ENCODE measurements at regions not wholly inside any gene's neighbourhood (a gene's known extent, or its start where the extent isn't known, plus 50 kb on each side); places are given as distances from the start of the nearest gene placed in this dataset.

DNA sequence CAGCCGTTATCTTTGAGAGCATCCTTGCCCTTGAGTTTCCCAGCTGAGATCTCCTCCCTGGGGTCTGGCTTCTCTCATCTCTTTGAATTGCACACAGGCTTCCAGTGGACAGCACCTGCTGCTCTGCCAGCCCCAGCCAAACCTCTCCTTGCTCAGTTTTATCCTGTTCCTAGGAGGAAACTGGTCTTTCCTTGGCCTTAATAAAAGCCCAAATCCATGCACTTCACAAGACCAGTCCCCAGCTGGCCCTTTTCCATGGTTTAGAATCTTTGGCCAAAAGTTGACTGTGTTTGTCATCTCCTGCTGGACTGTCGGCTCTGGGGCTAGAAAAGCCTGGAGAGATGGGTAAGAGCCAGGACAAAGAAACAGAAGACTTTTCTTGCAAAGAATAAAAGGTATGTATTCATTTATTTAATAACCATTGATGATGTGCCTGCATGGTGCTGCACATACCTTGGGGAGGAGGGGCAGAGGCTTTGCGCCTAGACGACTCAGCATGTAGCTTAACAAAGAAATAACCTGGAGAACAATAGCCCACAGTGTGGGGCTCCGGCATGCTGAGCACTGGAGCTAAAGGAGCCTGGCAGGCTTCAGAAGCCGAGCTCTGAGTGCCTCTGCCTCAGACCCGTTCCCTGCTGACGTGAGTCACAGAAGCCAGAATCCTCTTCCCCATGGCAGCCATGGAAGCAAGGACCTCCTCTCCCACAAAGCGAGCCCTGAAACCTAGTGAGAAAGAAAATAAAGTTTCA, 319.3 kb upstream of the B3GAT1 start (continued):
- TF ChIP-seq, protein P1, sequence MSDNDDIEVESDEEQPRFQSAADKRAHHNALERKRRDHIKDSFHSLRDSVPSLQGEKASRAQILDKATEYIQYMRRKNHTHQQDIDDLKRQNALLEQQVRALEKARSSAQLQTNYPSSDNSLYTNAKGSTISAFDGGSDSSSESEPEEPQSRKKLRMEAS (IDR thresholded peaks at IDR 0.05): no peak; the same call in 1 of the 2 replicates
- no peak for TF ChIP-seq SAP30 (IDR thresholded peaks at IDR 0.05; ENCODE audit: insufficient read depth, insufficient replicate concordance, low read length)
- no peak for TF ChIP-seq SP1 (IDR thresholded peaks at IDR 0.05; ENCODE audit: low read depth, low read length)
- no peak for TF ChIP-seq CHD1 (IDR thresholded peaks at IDR 0.05; ENCODE audit: low read depth, low read length)
- TF ChIP-seq RAD21 (IDR thresholded peaks at IDR 0.05 in 1 of 2, conservative IDR thresholded peaks at IDR 0.05 in 1 of 2; ENCODE audit: low read depth in 2 of 2, low read length in 2 of 2): no peak; a peak in 1 of 4 replicates
- no peak for TF ChIP-seq RXRA (IDR thresholded peaks at IDR 0.05; ENCODE audit: insufficient read depth, low read depth, low read length)
- TF ChIP-seq ASH2L (IDR thresholded peaks at IDR 0.05; ENCODE audit: low read length): no peak
- no peak for TF ChIP-seq KDM5A (IDR thresholded peaks at IDR 0.05; ENCODE audit: low read length)
- TF ChIP-seq KDM1A (IDR thresholded peaks at IDR 0.05; ENCODE audit: borderline replicate concordance, low read length): no peak
- no peak for TF ChIP-seq JUN (IDR thresholded peaks at IDR 0.05; ENCODE audit: low read depth, low read length)
- peak; percentile 93 for TF ChIP-seq CTBP2 (IDR thresholded peaks at IDR 0.05; ENCODE audit: borderline replicate concordance, insufficient read depth, insufficient read length, low read length)
- TF ChIP-seq EGR1 (IDR thresholded peaks at IDR 0.05; ENCODE audit: borderline replicate concordance, low read depth, low read length): no peak
- peak; percentile 51; the same call in 1 of the 2 replicates for TF ChIP-seq YY1 (IDR thresholded peaks at IDR 0.05; ENCODE audit: low read depth, low read length)
- peak; percentile 35; the same call in 1 of the 2 replicates for TF ChIP-seq CREB1 (IDR thresholded peaks at IDR 0.05)
- TF ChIP-seq NANOG (IDR thresholded peaks at IDR 0.05; ENCODE audit: insufficient read depth, low read depth, low read length, poor library complexity, severe bottlenecking): peak; percentile 18
- no peak for TF ChIP-seq POLR2A (IDR thresholded peaks at IDR 0.05; ENCODE audit: control extremely low read depth in 1 of 2, low read depth in 2 of 2, low read length in 2 of 2)
- TF ChIP-seq MAFK (IDR thresholded peaks at IDR 0.05; ENCODE audit: low read depth, low read length): no peak
- TF ChIP-seq KDM4A (IDR thresholded peaks at IDR 0.05; ENCODE audit: low read depth, low read length, severe bottlenecking): no peak
- TF ChIP-seq HDAC2 (IDR thresholded peaks at IDR 0.05; ENCODE audit: borderline replicate concordance in 1 of 2, low read depth in 2 of 2, low read length in 2 of 2): no peak
- TF ChIP-seq, protein P2, sequence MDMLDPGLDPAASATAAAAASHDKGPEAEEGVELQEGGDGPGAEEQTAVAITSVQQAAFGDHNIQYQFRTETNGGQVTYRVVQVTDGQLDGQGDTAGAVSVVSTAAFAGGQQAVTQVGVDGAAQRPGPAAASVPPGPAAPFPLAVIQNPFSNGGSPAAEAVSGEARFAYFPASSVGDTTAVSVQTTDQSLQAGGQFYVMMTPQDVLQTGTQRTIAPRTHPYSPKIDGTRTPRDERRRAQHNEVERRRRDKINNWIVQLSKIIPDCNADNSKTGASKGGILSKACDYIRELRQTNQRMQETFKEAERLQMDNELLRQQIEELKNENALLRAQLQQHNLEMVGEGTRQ (IDR thresholded peaks at IDR 0.05; ENCODE audit: low read length): no peak
- TF ChIP-seq FOSL1 (IDR thresholded peaks at IDR 0.05; ENCODE audit: insufficient read depth, low read depth, low read length): no peak
- TF ChIP-seq, protein P3, sequence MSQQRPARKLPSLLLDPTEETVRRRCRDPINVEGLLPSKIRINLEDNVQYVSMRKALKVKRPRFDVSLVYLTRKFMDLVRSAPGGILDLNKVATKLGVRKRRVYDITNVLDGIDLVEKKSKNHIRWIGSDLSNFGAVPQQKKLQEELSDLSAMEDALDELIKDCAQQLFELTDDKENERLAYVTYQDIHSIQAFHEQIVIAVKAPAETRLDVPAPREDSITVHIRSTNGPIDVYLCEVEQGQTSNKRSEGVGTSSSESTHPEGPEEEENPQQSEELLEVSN (IDR thresholded peaks at IDR 0.05): no peak
